Lung (tissue), 11 donors: ENCODE measurements at regions not wholly inside any gene's neighbourhood (a gene's known extent, or its start where the extent isn't known, plus 50 kb on each side); places are given as distances from the start of the nearest gene placed in this dataset.
"Not testable (repeated sequence)": the region's sequence is repeated elsewhere in the genome, so short reads cannot be mapped to it uniquely, and the experiment has no call there.

ENCODE experiments used
- ATAC-seq: fragments of 200-7000 bp; cut with Tn5 transposase; one replicate; pipeline ENCODE4 v1.9.1; 2020; ENCODE audit warnings: moderate number of reproducible peaks; ENCODE audit not compliant: insufficient read depth, low FRiP score
- DNase-seq, 3 donors: peaks; one replicate each; pipeline ENCODE4 v3.0.0-alpha.2; 2013 to 2017
- H3K27ac ChIP-seq, 2 donors: one replicate each; pipeline ENCODE4 v1.5.1; 2013; ENCODE audit warnings: mild to moderate bottlenecking in 2 of 2, moderate library complexity in 2 of 2, control low read depth in 1 of 2, inconsistent platforms in 1 of 2, low read depth in 1 of 2, low read length in 1 of 2
- H3K27me3 ChIP-seq, 3 donors: one replicate each; pipeline ENCODE4 v1.5.1; 2013; ENCODE audit warnings: low read length in 2 of 3; ENCODE audit not compliant: control insufficient read depth in 3 of 3, insufficient read depth in 3 of 3
- H3K36me3 ChIP-seq, 4 donors: one replicate each; pipeline ENCODE4 v1.5.1; 2013; ENCODE audit warnings: low read length in 4 of 4, mild to moderate bottlenecking in 1 of 4, moderate library complexity in 1 of 4; ENCODE audit not compliant: control insufficient read depth in 4 of 4, insufficient read depth in 4 of 4
- H3K4me1 ChIP-seq, 5 donors: one replicate each; pipeline ENCODE4 v1.5.1; 2013; ENCODE audit warnings: low read length in 5 of 5, mild to moderate bottlenecking in 2 of 5, moderate library complexity in 1 of 5; ENCODE audit not compliant: control insufficient read depth in 5 of 5, insufficient read depth in 5 of 5
- H3K4me3 ChIP-seq: one replicate; pipeline ENCODE4 v1.5.1; 2013; ENCODE audit warnings: mild to moderate bottlenecking, control low read depth, moderate library complexity
- H3K9ac ChIP-seq, 2 donors: one replicate each; pipeline ENCODE4 v1.5.1; 2013; ENCODE audit warnings: low read length in 2 of 2, control low read depth in 1 of 2; ENCODE audit not compliant: insufficient read depth in 1 of 2
- H3K9me3 ChIP-seq, 4 donors: one replicate each; pipeline ENCODE4 v1.5.1; 2013; ENCODE audit warnings: low read length in 3 of 4, mild to moderate bottlenecking in 1 of 4, moderate library complexity in 1 of 4; ENCODE audit not compliant: control insufficient read depth in 4 of 4, insufficient read depth in 3 of 4
- CTCF ChIP-seq: IDR thresholded peaks from 2 replicates; pipeline ENCODE4 v1.5.1; 2012; ENCODE audit warnings: mild to moderate bottlenecking; ENCODE audit errors: control extremely low read depth, extremely low read depth
- WGBS, 2 donors: extraction: QIAGEN DNeasy Blood & Tissue Kit; methylation state at CpG; one replicate each; pipeline ENCODE4 v1.1.7; 2013; 5-methylcytosine and 5-hydroxymethylcytosine counted together
- donor health status: control.
- donor health status: control.
- donor health status: Bipolar disorder and iron deficiency.
- donor health status: healthy.
- donor health status: DM: yes; HTN: yes; CAD: no.

- Histone ChIP-seq H3K9ac (no peak overlapping the region), H3K9me3 (peaks cover 0 to 2% (median 0%) of the 10 kb centered on the region in 4 donors), H3K4me1 (peaks cover 0 to 6% (median 0%) of the 10 kb centered on the region in 5 donors), H3K4me3 (no peak overlapping the region), H3K27me3 (no peaks in the 10 kb centered on the region), H3K36me3 (no peaks in the 10 kb centered on the region), H3K27ac (no peak overlapping the region)
- no peak for DNase-seq
- no peak for ATAC-seq
- no peak for TF ChIP-seq CTCF
- 98 to 100% methylated on average over 1 of the region's 1 CpG for WGBS, 2 donors
Measured at GRCh38 chr3:56935811-56936210, 124.7 kb upstream of the SPATA12 start.

GRCh38 chr3:56934481-56934880 lies 126.0 kb upstream of the SPATA12 start:
- ATAC-seq = not testable (repeated sequence)

GRCh38 chr3:56933803-56934202 lies 126.7 kb upstream of the SPATA12 start:
- DNase-seq = no peak
- no peak overlapping the region for H3K9ac ChIP-seq
- no peak overlapping the region for H3K27ac ChIP-seq
- ATAC-seq = no peak
- H3K27me3 ChIP-seq = no peaks in the 10 kb centered on the region
- peaks cover 0 to 8% (median 0%) of the 10 kb centered on the region in 5 donors for H3K4me1 ChIP-seq
- WGBS, 2 donors = 92 to 97% methylated on average over 1 of the region's 1 CpG
- peaks cover 0 to 2% (median 0%) of the 10 kb centered on the region in 4 donors for H3K9me3 ChIP-seq
- H3K4me3 ChIP-seq = no peak overlapping the region
- no peaks in the 10 kb centered on the region for H3K36me3 ChIP-seq
- TF ChIP-seq CTCF = no peak

More at GRCh38 chr3:56934481-56934880, 126.0 kb upstream of the SPATA12 start:
- H3K27me3 ChIP-seq, H3K4me3 ChIP-seq, H3K36me3 ChIP-seq, H3K4me1 ChIP-seq, H3K9ac ChIP-seq, H3K9me3 ChIP-seq, H3K27ac ChIP-seq, DNase-seq: not testable (repeated sequence)
- WGBS, 2 donors = 90 to 94% methylated on average over 19 to 26 of the region's 26 CpGs

GRCh38 chr3:56932866-56933265 lies 127.6 kb upstream of the SPATA12 start:
- H3K27ac ChIP-seq = no peak overlapping the region
- TF ChIP-seq CTCF = no peak
- H3K4me1 ChIP-seq = peaks cover 0 to 8% (median 6%) of the 10 kb centered on the region in 5 donors
- no peak overlapping the region for H3K9ac ChIP-seq
- H3K9me3 ChIP-seq = peaks cover 0 to 2% (median 0%) of the 10 kb centered on the region in 4 donors
- WGBS, 2 donors = 95 to 99% methylated on average over 3 of the region's 3 CpGs
- DNase-seq (no peak), ATAC-seq (no peak)
- H3K4me3 ChIP-seq = no peak overlapping the region
- no peaks in the 10 kb centered on the region for H3K36me3 ChIP-seq
- H3K27me3 ChIP-seq = no peaks in the 10 kb centered on the region
